ENCODE measurements at regions not wholly inside any gene's neighbourhood (a gene's known extent, or its start where the extent isn't known, plus 50 kb on each side); places are given as distances from the start of the nearest gene placed in this dataset.

DNA sequence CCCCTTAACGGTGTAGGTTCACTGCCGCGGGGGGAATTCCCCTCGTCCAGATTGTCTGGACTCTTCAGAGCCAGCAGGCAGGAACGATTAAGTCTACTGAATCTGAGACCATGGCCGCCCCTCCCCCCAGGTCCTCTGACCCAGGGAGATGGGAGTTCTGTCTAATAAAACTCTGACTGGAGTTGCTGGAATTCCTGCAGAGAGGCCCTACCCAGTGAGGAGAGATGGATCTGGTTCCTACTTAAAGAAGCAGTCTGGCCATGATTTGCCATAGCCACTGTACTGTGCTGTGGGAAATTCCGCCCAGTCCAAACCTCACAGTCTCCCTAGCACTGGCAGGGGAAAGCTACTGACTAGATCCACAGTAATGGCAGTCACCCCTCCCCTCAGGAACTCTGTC, 237.7 kb upstream of the RASA1 start:
- TF ChIP-seq, protein P1, sequence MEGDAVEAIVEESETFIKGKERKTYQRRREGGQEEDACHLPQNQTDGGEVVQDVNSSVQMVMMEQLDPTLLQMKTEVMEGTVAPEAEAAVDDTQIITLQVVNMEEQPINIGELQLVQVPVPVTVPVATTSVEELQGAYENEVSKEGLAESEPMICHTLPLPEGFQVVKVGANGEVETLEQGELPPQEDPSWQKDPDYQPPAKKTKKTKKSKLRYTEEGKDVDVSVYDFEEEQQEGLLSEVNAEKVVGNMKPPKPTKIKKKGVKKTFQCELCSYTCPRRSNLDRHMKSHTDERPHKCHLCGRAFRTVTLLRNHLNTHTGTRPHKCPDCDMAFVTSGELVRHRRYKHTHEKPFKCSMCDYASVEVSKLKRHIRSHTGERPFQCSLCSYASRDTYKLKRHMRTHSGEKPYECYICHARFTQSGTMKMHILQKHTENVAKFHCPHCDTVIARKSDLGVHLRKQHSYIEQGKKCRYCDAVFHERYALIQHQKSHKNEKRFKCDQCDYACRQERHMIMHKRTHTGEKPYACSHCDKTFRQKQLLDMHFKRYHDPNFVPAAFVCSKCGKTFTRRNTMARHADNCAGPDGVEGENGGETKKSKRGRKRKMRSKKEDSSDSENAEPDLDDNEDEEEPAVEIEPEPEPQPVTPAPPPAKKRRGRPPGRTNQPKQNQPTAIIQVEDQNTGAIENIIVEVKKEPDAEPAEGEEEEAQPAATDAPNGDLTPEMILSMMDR (IDR thresholded peaks at IDR 0.05), result no peak
- TF ChIP-seq POLR2A (IDR thresholded peaks at IDR 0.05) (no peak), EP300 (IDR thresholded peaks at IDR 0.05) (no peak)
